ENCODE measurements at regions not wholly inside any gene's neighbourhood (a gene's known extent, or its start where the extent isn't known, plus 50 kb on each side); places are given as distances from the start of the nearest gene placed in this dataset.

GRCh38 chr1:191685669-191686068 lies 472.6 kb upstream of the RGS18 start:
- in situ Hi-C loops (cut with MboI; ENCODE audit: low pct_unique_long_range_greater_than_20kb in 2 of 9, low sequenced_read_pairs in 9 of 9, unreplicated experiment in 9 of 9): no loop called here
- 0 to 63% (median 29%) methylated on average over 1 of the region's 1 CpG; no CpG with 5 or more reads in 6 of the 10 experiments for WGBS, 10 experiments
- no peak for ATAC-seq (replicated peaks in 6 of 8)
- Histone ChIP-seq H3K4me1 (replicated peaks in 1 of 2) (no peaks in the 10 kb centered on the region), H3K4me3 (no peak overlapping the region), H3K27ac (no peak overlapping the region)

- WGBS, 10 experiments: 14 to 85% (median 46%) methylated on average over 2 to 3 of the region's 3 CpGs
These were observed 470.5 kb upstream of the RGS18 start for GRCh38 chr1:191687721-191688120.

GRCh38 chr1:191690931-191691330 lies 467.3 kb upstream of the RGS18 start:
- ATAC-seq (replicated peaks in 6 of 8): no peak
- in situ Hi-C loops (cut with MboI; ENCODE audit: low pct_unique_long_range_greater_than_20kb in 2 of 9, low sequenced_read_pairs in 9 of 9, unreplicated experiment in 9 of 9): no loop called here
- H3K27ac ChIP-seq: no peak overlapping the region
- no peaks in the 10 kb centered on the region for H3K4me1 ChIP-seq (replicated peaks in 1 of 2)
- no peak overlapping the region for H3K4me3 ChIP-seq

More at GRCh38 chr1:191687721-191688120, 470.5 kb upstream of the RGS18 start:
- no peak for ATAC-seq (replicated peaks in 6 of 8)
- in situ Hi-C loops (cut with MboI; ENCODE audit: low pct_unique_long_range_greater_than_20kb in 2 of 9, low sequenced_read_pairs in 9 of 9, unreplicated experiment in 9 of 9): no loop called here
- Histone ChIP-seq H3K4me3 (no peak overlapping the region), H3K27ac (no peak overlapping the region), H3K4me1 (replicated peaks in 1 of 2) (no peaks in the 10 kb centered on the region)

- in situ Hi-C loops (cut with MboI; ENCODE audit: low pct_unique_long_range_greater_than_20kb in 2 of 9, low sequenced_read_pairs in 9 of 9, unreplicated experiment in 9 of 9): no loop called here
- WGBS, 10 experiments: 0 to 96% (median 82%) methylated on average over 2 to 4 of the region's 4 CpGs; no CpG with 5 or more reads in 2 of the 10 experiments
- no peaks in the 10 kb centered on the region for H3K4me1 ChIP-seq (replicated peaks in 1 of 2)
- no peak overlapping the region for H3K27ac ChIP-seq
- H3K4me3 ChIP-seq: no peak overlapping the region
- ATAC-seq (replicated peaks in 6 of 8): no peak
These were observed 464.5 kb upstream of the RGS18 start for GRCh38 chr1:191693797-191694196.

GRCh38 chr1:191695865-191696264 lies 462.4 kb upstream of the RGS18 start:
- WGBS, 10 experiments: 0 to 88% (median 75%) methylated on average over 1 to 2 of the region's 2 CpGs; no CpG with 5 or more reads in 5 of the 10 experiments
- in situ Hi-C loops (cut with MboI; ENCODE audit: low pct_unique_long_range_greater_than_20kb in 2 of 9, low sequenced_read_pairs in 9 of 9, unreplicated experiment in 9 of 9): no loop called here
- Histone ChIP-seq H3K4me1 (replicated peaks in 1 of 2) (no peaks in the 10 kb centered on the region), H3K4me3 (no peak overlapping the region), H3K27ac (no peak overlapping the region)
- peak in 3 of 8 experiments; percentile 77 to 94 (median 94) for ATAC-seq (replicated peaks in 6 of 8)

GRCh38 chr1:191696354-191696753 lies 461.9 kb upstream of the RGS18 start:
- no peaks in the 10 kb centered on the region for H3K4me1 ChIP-seq (replicated peaks in 1 of 2)
- 0 to 100% (median 67%) methylated on average over 1 to 3 of the region's 3 CpGs; no CpG with 5 or more reads in 1 of the 10 experiments for WGBS, 10 experiments
- H3K4me3 ChIP-seq: no peak overlapping the region
- in situ Hi-C loops (cut with MboI; ENCODE audit: low pct_unique_long_range_greater_than_20kb in 2 of 9, low sequenced_read_pairs in 9 of 9, unreplicated experiment in 9 of 9): no loop called here
- H3K27ac ChIP-seq: no peak overlapping the region
- ATAC-seq (replicated peaks in 6 of 8): peak in 2 of 8 experiments; percentile 61 to 63

GRCh38 chr1:191697556-191697955 lies 460.7 kb upstream of the RGS18 start:
- in situ Hi-C loops (cut with MboI; ENCODE audit: low pct_unique_long_range_greater_than_20kb in 2 of 9, low sequenced_read_pairs in 9 of 9, unreplicated experiment in 9 of 9): no loop called here
- H3K4me3 ChIP-seq: no peak overlapping the region
- no peaks in the 10 kb centered on the region for H3K4me1 ChIP-seq (replicated peaks in 1 of 2)
- H3K27ac ChIP-seq: no peak overlapping the region
- ATAC-seq (replicated peaks in 6 of 8): no peak

GRCh38 chr1:191698246-191698645 lies 460.0 kb upstream of the RGS18 start:
- in situ Hi-C loops (cut with MboI; ENCODE audit: low pct_unique_long_range_greater_than_20kb in 2 of 9, low sequenced_read_pairs in 9 of 9, unreplicated experiment in 9 of 9): no loop called here
- no peak for ATAC-seq (replicated peaks in 6 of 8)
- Histone ChIP-seq H3K4me3 (no peak overlapping the region), H3K27ac (no peak overlapping the region), H3K4me1 (replicated peaks in 1 of 2) (no peaks in the 10 kb centered on the region)
- 0 to 83% (median 43%) methylated on average over 1 of the region's 1 CpG for WGBS, 10 experiments

- no peaks in the 10 kb centered on the region for H3K4me1 ChIP-seq (replicated peaks in 1 of 2)
- in situ Hi-C loops (cut with MboI; ENCODE audit: low pct_unique_long_range_greater_than_20kb in 2 of 9, low sequenced_read_pairs in 9 of 9, unreplicated experiment in 9 of 9): no loop called here
- ATAC-seq (replicated peaks in 6 of 8): no peak
- 0 to 100% (median 83%) methylated on average over 1 of the region's 1 CpG; no CpG with 5 or more reads in 3 of the 10 experiments for WGBS, 10 experiments
- H3K27ac ChIP-seq: no peak overlapping the region
- no peak overlapping the region for H3K4me3 ChIP-seq
These were observed 458.9 kb upstream of the RGS18 start for GRCh38 chr1:191699343-191699742.

- Histone ChIP-seq H3K4me3 (no peak overlapping the region), H3K4me1 (replicated peaks in 1 of 2) (no peaks in the 10 kb centered on the region), H3K27ac (no peak overlapping the region)
- WGBS, 10 experiments: 15 to 100% (median 85%) methylated on average over 1 to 3 of the region's 3 CpGs; no CpG with 5 or more reads in 1 of the 10 experiments
- no peak for ATAC-seq (replicated peaks in 6 of 8)
- in situ Hi-C loops (cut with MboI; ENCODE audit: low pct_unique_long_range_greater_than_20kb in 2 of 9, low sequenced_read_pairs in 9 of 9, unreplicated experiment in 9 of 9): no loop called here
These were observed 457.3 kb upstream of the RGS18 start for GRCh38 chr1:191700922-191701321.

GRCh38 chr1:191702124-191702523 lies 456.1 kb upstream of the RGS18 start:
- Histone ChIP-seq H3K27ac (no peak overlapping the region), H3K4me3 (no peak overlapping the region), H3K4me1 (replicated peaks in 1 of 2) (no peaks in the 10 kb centered on the region)
- in situ Hi-C loops (cut with MboI; ENCODE audit: low pct_unique_long_range_greater_than_20kb in 2 of 9, low sequenced_read_pairs in 9 of 9, unreplicated experiment in 9 of 9): no loop called here
- ATAC-seq (replicated peaks in 6 of 8): no peak
- WGBS, 10 experiments: 0 to 100% (median 84%) methylated on average over 1 to 2 of the region's 2 CpGs

GRCh38 chr1:191707288-191707687 lies 451.0 kb upstream of the RGS18 start:
- in situ Hi-C loops (cut with MboI; ENCODE audit: low pct_unique_long_range_greater_than_20kb in 2 of 9, low sequenced_read_pairs in 9 of 9, unreplicated experiment in 9 of 9): no loop called here
- Histone ChIP-seq H3K27ac (no peak overlapping the region), H3K4me1 (replicated peaks in 1 of 2) (no peaks in the 10 kb centered on the region), H3K4me3 (no peak overlapping the region)
- 0 to 100% (median 79%) methylated on average over 2 of the region's 2 CpGs for WGBS, 10 experiments
- ATAC-seq (replicated peaks in 6 of 8): no peak

GRCh38 chr1:191709215-191709614 lies 449.0 kb upstream of the RGS18 start:
- WGBS, 10 experiments: 0 to 100% (median 90%) methylated on average over 1 to 2 of the region's 2 CpGs; no CpG with 5 or more reads in 1 of the 10 experiments
- Histone ChIP-seq H3K4me3 (no peak overlapping the region), H3K4me1 (replicated peaks in 1 of 2) (no peaks in the 10 kb centered on the region), H3K27ac (no peak overlapping the region)
- peak in 1 of 8 experiments; percentile 20 for ATAC-seq (replicated peaks in 6 of 8)
- in situ Hi-C loops (cut with MboI; ENCODE audit: low pct_unique_long_range_greater_than_20kb in 2 of 9, low sequenced_read_pairs in 9 of 9, unreplicated experiment in 9 of 9): no loop called here

- in situ Hi-C loops (cut with MboI; ENCODE audit: low pct_unique_long_range_greater_than_20kb in 2 of 9, low sequenced_read_pairs in 9 of 9, unreplicated experiment in 9 of 9): no loop called here
- WGBS, 10 experiments: 26 to 96% (median 86%) methylated on average over 2 to 6 of the region's 6 CpGs; no CpG with 5 or more reads in 2 of the 10 experiments
- no peak for ATAC-seq (replicated peaks in 6 of 8)
These were observed 446.3 kb upstream of the RGS18 start for GRCh38 chr1:191711961-191712360.

More at GRCh38 chr1:191711961-191712360, 446.3 kb upstream of the RGS18 start:
- Histone ChIP-seq H3K27ac (no peak overlapping the region), H3K4me3 (no peak overlapping the region), H3K4me1 (replicated peaks in 1 of 2) (no peaks in the 10 kb centered on the region)
